ENCODE measurements at regions not wholly inside any gene's neighbourhood (a gene's known extent, or its start where the extent isn't known, plus 50 kb on each side); places are given as distances from the start of the nearest gene placed in this dataset.

GRCh38 chr18:34971313-34971712 lies 69.9 kb upstream of the MAPRE2 start:
- POLR2A ChIA-PET (ENCODE audit: partially characterized antibody): no interaction called here
- H2BK5ac ChIP-seq (ENCODE audit: low read depth, low read length): no peak overlapping the region
- H4K91ac ChIP-seq (replicated peaks; ENCODE audit: insufficient read length, low read length): no peak overlapping the region
- peaks cover 10 to 14% (median 12%) of the 10 kb centered on the region in 4 experiments for H3K27me3 ChIP-seq (replicated peaks in 1 of 4; ENCODE audit: control insufficient read depth in 3 of 4, extremely low read depth in 1 of 4, insufficient read depth in 3 of 4, low read length in 3 of 4)
- DNase-seq (ENCODE audit: low read depth in 1 of 2, low spot score in 2 of 2) (no peak), FAIRE-seq (no peak)
- no peak for TF ChIP-seq POLR2AphosphoS5 (IDR thresholded peaks at IDR 0.05; ENCODE audit: low read depth, low read length)
- no peak overlapping the region for H4K5ac ChIP-seq (ENCODE audit: insufficient read length, low read depth, low read length)
- no peak overlapping the region for H2BK120ac ChIP-seq (replicated peaks; ENCODE audit: low read depth, low read length)
- no peak overlapping the region for H2BK12ac ChIP-seq (ENCODE audit: low read depth, low read length)
- no peak overlapping the region for H3K14ac ChIP-seq (ENCODE audit: insufficient read length)
- no peak overlapping the region for H3K9ac ChIP-seq (replicated peaks in 1 of 4; ENCODE audit: extremely low read depth in 1 of 4, low read depth in 3 of 4, low read length in 3 of 4)
- no peak overlapping the region for H3K4me2 ChIP-seq (ENCODE audit: insufficient read depth in 1 of 2, low read depth in 2 of 2, low read length in 2 of 2)
- H2BK15ac ChIP-seq (ENCODE audit: low read length): no peak overlapping the region
- no peak overlapping the region for H4K8ac ChIP-seq (ENCODE audit: extremely low read depth, insufficient read depth, low read length)
- no peaks in the 10 kb centered on the region for H3K79me1 ChIP-seq (ENCODE audit: low read depth, low read length)
- H3K36me3 ChIP-seq (ENCODE audit: control insufficient read depth in 2 of 4, insufficient read depth in 4 of 4, low read length in 3 of 4): no peaks in the 10 kb centered on the region
- H3K18ac ChIP-seq (ENCODE audit: extremely low read depth, low read length): no peak overlapping the region
- H3K23ac ChIP-seq (ENCODE audit: insufficient read length): no peak overlapping the region
- no peak overlapping the region for H2BK20ac ChIP-seq (ENCODE audit: low read length)
- H2AFZ ChIP-seq (ENCODE audit: low read length): no peak overlapping the region
- H3K23me2 ChIP-seq (ENCODE audit: low read depth, low read length): no peaks in the 10 kb centered on the region; the same call in 1 of the 2 replicates
- no peak overlapping the region for H2AK5ac ChIP-seq (ENCODE audit: low read depth, low read length)
- no peak overlapping the region for H3K27ac ChIP-seq (ENCODE audit: low read depth, low read length)
- H3K4me3 ChIP-seq (ENCODE audit: extremely low read depth in 1 of 4, insufficient read depth in 2 of 4, low read depth in 3 of 4, low read length in 4 of 4): no peak overlapping the region
- CTCF ChIA-PET (ENCODE audit: partially characterized antibody): interaction anchor here (1.3 kb wide), 1 partner anchor 17 kb away, joined by 4 read pairs; no protein-coding TSS in a partner anchor
- WGBS, 2 experiments (ENCODE audit: extremely low coverage in 1 of 2, insufficient coverage in 1 of 2, insufficient read length in 1 of 2, insufficient replicate concordance in 2 of 2, low coverage in 1 of 2, low lambda C conversion rate in 2 of 2, missing lambda C conversion rate in 1 of 2): 89% methylated on average over 1 of the region's 1 CpG; no CpG with 5 or more reads in 1 of the 2 experiments
- H4K20me1 ChIP-seq (replicated peaks in 1 of 2; ENCODE audit: control insufficient read depth in 1 of 2, insufficient read depth in 2 of 2, low read length in 2 of 2): no peaks in the 10 kb centered on the region
- H3K79me2 ChIP-seq (ENCODE audit: control insufficient read depth in 1 of 2, insufficient read depth in 2 of 2, low read length in 2 of 2): no peaks in the 10 kb centered on the region
- H3K4ac ChIP-seq (replicated peaks; ENCODE audit: insufficient read length, low read depth, low read length): no peak overlapping the region
- H3K4me1 ChIP-seq (replicated peaks in 1 of 4; ENCODE audit: control insufficient read depth in 3 of 4, insufficient read depth in 4 of 4, low read length in 3 of 4): peaks cover 0 to 4% (median 1%) of the 10 kb centered on the region in 4 experiments; a peak in 2 of 7 replicates
- no peaks in the 10 kb centered on the region for H3K9me3 ChIP-seq (ENCODE audit: insufficient read depth in 2 of 2, low read depth in 1 of 2, low read length in 1 of 2)
- H3K56ac ChIP-seq (replicated peaks; ENCODE audit: insufficient read length, low read depth, low read length): no peak overlapping the region

All from H1 (cell line).